ENCODE measurements at regions not wholly inside any gene's neighbourhood (a gene's known extent, or its start where the extent isn't known, plus 50 kb on each side); places are given as distances from the start of the nearest gene placed in this dataset.

DNA sequence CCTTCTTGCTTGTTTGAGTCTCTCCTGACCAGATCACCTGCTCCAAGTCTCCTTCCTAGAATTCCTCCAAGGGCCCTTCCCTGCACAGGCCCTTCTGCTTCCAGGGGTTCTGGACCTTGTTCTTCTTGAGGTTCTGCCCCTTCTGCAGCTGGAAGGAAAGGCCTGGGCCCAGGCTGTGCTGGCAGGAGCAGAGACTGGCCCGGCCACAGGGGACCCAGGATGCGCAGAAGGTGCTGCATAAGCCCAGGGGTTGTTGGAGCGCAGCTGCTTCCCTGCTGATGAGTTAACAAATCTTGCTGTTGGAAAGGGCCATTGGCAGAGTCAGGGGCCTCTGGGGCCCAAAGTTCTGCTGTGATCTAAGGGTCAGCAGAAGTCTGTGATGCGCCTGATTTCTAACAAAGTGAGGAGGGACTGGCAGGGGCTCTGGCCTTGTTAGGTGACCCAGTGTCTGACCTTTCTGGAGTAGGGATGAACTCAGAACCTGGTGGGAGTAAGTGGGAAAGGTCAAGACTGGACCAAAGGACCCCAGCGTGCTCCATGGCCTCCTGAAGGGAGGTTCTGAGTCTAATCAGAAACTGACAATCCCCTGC lies 509.8 kb downstream of the PTPRU start:
- ChIA-PET CTCF (no interaction called here), POLR2A (no interaction called here)
- TF ChIP-seq, protein P1, sequence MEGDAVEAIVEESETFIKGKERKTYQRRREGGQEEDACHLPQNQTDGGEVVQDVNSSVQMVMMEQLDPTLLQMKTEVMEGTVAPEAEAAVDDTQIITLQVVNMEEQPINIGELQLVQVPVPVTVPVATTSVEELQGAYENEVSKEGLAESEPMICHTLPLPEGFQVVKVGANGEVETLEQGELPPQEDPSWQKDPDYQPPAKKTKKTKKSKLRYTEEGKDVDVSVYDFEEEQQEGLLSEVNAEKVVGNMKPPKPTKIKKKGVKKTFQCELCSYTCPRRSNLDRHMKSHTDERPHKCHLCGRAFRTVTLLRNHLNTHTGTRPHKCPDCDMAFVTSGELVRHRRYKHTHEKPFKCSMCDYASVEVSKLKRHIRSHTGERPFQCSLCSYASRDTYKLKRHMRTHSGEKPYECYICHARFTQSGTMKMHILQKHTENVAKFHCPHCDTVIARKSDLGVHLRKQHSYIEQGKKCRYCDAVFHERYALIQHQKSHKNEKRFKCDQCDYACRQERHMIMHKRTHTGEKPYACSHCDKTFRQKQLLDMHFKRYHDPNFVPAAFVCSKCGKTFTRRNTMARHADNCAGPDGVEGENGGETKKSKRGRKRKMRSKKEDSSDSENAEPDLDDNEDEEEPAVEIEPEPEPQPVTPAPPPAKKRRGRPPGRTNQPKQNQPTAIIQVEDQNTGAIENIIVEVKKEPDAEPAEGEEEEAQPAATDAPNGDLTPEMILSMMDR (IDR thresholded peaks at IDR 0.05; ENCODE audit: control extremely low read depth, extremely low read depth, low read depth, missing control alignments) = no peak

DNA sequence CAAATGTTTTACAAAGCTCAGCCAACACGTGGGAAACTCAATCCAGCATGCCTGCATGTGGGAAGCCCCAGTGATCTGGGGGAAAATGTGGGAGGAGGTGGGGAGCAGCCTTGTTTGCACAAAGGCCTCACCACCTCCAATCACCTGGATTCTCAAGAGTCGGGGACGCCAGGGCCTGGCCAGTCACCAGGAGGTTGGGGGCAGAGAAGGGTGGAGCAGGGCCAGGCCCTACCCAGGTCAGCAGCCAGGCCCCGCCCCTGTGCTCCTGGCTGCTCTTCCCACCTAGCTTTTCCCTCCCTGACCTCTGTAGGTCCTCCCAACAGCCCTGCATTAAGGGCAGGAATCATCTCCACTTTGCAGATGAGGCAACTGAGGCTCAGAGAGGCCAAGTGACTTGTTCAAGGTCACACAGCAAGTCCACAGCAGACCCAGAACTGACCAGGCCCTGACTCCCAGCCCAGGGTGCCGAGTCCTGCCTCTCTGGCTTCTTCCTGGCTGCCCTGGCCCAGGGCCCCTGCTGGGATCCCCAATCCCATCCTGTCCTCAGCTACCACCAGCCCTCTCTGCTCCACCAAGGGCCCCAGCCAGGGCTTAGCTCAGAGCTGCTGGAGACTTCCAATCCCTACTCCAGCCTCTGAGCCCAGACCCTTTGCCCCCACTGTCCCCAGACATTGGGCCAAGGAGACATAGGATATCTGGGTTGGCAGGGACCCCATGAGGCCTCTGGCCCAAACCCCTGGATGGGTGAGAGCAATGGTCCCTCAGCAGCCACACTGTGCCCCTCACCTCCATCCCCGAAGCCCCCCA lies 508.6 kb downstream of the PTPRU start:
- ChIA-PET CTCF (no interaction called here), POLR2A (no interaction called here)
- TF ChIP-seq, protein P1 (IDR thresholded peaks at IDR 0.05; ENCODE audit: control extremely low read depth, extremely low read depth, low read depth, missing control alignments) = no peak
- DNase-seq (ENCODE audit: extremely low spot score) = no peak

More for the DNA sequence above, 509.8 kb downstream of the PTPRU start:
- DNase-seq (ENCODE audit: extremely low spot score) = no peak

DNA sequence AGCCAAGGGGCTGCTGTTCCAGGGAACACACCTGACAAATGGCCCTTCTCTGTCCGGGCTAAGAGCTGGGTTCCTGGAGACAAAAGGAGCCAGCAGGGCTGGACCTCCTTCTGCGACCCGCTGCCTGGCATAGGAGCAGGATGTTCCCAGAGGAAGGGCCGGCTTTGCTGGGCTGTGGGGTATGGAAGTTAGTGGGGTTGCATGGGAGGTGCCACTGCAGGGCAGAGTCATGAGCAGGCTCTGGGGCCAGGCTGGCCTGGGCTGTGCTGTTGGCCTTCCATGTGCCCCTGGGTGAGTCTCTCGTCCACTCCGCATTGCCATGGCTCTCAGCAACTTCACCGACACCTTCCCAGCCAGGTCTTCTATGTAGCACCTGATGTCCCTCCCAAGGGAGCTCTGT lies 507.6 kb downstream of the PTPRU start:
- CTCF ChIA-PET = no interaction called here
- TF ChIP-seq, protein P1 (IDR thresholded peaks at IDR 0.05; ENCODE audit: control extremely low read depth, extremely low read depth, low read depth, missing control alignments) = no peak
- no peak for DNase-seq (ENCODE audit: extremely low spot score)
- POLR2A ChIA-PET = no interaction called here

DNA sequence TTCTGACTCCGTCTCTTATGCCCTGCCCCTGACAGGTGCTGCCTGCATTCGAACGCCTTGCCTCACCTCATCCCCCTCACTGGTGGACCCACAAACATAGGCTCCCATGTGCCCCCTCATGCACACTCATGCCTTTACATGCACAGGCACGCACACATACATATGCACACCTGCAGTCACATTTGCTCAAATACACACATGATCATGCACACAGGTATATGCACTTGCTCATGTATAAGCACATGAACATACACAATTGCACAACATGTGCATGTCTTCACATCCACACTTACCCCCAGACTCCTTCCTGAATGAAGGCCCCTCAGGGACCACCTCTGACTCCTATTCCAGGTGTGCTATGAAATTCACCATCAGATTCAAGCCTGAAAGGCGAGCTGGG lies 506.9 kb downstream of the PTPRU start:
- ChIA-PET POLR2A (no interaction called here), CTCF (no interaction called here)
- DNase-seq (ENCODE audit: extremely low spot score) = no peak
- TF ChIP-seq, protein P1 (IDR thresholded peaks at IDR 0.05; ENCODE audit: control extremely low read depth, extremely low read depth, low read depth, missing control alignments) = no peak

DNA sequence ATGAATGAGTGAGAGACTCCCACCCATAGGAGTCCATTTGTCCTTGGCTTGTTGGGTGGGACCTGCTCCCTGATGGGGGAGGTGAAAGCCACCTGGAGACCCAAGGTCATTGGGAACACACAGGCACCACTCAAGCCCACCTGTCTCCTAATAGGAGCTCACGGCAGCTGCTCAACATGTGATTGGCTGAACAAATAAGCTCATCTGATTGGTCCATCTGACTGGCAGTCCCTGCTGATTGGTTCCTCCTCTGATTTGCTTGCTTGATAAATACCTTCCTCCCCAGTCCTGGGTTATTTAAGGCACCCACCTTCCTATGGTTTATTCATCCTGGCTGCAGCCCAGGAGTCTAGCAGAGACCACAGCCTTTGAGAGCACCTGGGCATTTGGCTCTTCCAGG lies 502.9 kb downstream of the PTPRU start:
- CTCF ChIA-PET = no interaction called here
- TF ChIP-seq, protein P1 (IDR thresholded peaks at IDR 0.05; ENCODE audit: control extremely low read depth, extremely low read depth, low read depth, missing control alignments) = no peak
- POLR2A ChIA-PET = no interaction called here
- DNase-seq (ENCODE audit: extremely low spot score) = no peak

DNA sequence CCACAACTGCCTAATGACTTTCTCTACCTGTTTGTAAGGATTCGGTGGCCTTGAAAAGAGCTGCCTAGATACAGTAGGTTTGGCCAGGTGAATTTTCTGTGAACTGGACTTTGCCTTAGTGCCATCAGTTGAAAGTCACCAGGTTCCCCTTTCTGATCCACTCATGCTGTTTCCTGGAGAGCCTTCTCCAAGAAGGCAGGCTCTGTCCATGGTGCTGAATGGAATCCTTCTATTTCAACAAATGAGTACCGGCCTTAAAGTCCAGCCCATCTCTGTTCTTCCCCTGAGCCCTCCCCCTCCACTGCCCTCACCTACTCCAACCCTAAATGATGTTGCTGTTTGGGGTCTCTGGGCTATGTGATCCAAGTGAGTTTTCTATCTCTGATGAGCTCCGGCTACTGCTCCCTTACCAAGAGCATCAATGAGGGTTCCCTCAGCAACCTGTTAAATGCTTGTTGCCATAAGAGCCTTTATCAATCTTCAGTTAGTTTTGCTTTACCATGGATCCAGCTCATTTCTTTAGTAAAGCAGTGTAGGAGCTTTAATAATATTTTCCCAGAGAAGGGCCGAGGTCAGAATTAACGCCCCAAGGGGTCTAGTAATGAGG lies 500.4 kb downstream of the PTPRU start:
- TF ChIP-seq, protein P1 (IDR thresholded peaks at IDR 0.05; ENCODE audit: control extremely low read depth, extremely low read depth, low read depth, missing control alignments) = no peak
- POLR2A ChIA-PET = no interaction called here
- CTCF ChIA-PET = no interaction called here
- no peak for DNase-seq (ENCODE audit: extremely low spot score)

Data from GM10248 (cell line).